HepG2 (cell line): ENCODE measurements at regions not wholly inside any gene's neighbourhood (a gene's known extent, or its start where the extent isn't known, plus 50 kb on each side); places are given as distances from the start of the nearest gene placed in this dataset.

Source experiments
- ATAC-seq: fragments of 200-7000 bp; cut with Tn5 transposase; 3 replicates; pipeline ENCODE4 v1.9.1; 2020; ENCODE audit warnings: mild to moderate bottlenecking, moderate library complexity
- BruUV-seq: library from RNA; stranded (reverse); fragments of 400-500 nt; replicated peaks from 2 replicates; lab custom pipeline; 2021; lab: Mats Ljungman, UMichigan
- CTCF ChIA-PET: fragments of 300-600 bp; formaldehyde crosslinking; extraction: SDS; loops from one replicate; lab custom pipeline; 2021; ENCODE audit warnings: low total read pairs, inconsistent platforms, low intra/inter-chr PET ratio; lab: Yijun Ruan, JAX
- POLR2A ChIA-PET: fragments of 350-600 bp; sonication (Branson Sonifier 250); formaldehyde crosslinking; loops from one replicate; lab custom pipeline; 2020; ENCODE audit warnings: antibody characterized with exemption, inconsistent platforms; lab: Yijun Ruan, JAX
- DNase-seq: peaks from one replicate; pipeline ENCODE4 v3.0.0-alpha.2; 2015; ENCODE audit warnings: low spot score
- FAIRE-seq: peaks from 3 replicates; lab custom pipeline; 2011; peaks lifted over from hg19 to GRCh38; lab: Jason Lieb, UNC
- H2AFZ ChIP-seq: one replicate; pipeline ENCODE4 v1.6.1; 2011; ENCODE audit warnings: low read length, inconsistent platforms
- H3K27ac ChIP-seq: fragments of 300-600 bp; 3 replicates; pipeline ENCODE4 v1.8.0; 2011; ENCODE audit warnings: mixed run types, mild to moderate bottlenecking, mixed read lengths, low read length, inconsistent platforms; ENCODE audit not compliant: insufficient read depth; ENCODE audit errors: extremely low read length
- H3K27me3 ChIP-seq, 2 experiments: fragments of 200-600 bp in 1 of 2; 2 replicates in 1 of 2; 3 replicates in 1 of 2; pipeline versions ENCODE4 v1.6.0 to v1.8.0; 2011; ENCODE audit warnings: low read length in 2 of 2, mild to moderate bottlenecking in 2 of 2, moderate library complexity in 2 of 2, inconsistent platforms in 1 of 2; ENCODE audit not compliant: insufficient read depth in 2 of 2, control insufficient read depth in 1 of 2
- H3K36me3 ChIP-seq, 2 experiments: fragments of 200-600 bp in 1 of 2; replicated peaks in 1 of 2; 2 replicates in 1 of 2; 3 replicates in 1 of 2; pipeline versions ENCODE4 v1.5.1 to v1.8.0; 2011; ENCODE audit warnings: low read length in 2 of 2, inconsistent platforms in 1 of 2; ENCODE audit not compliant: insufficient read depth in 2 of 2, control insufficient read depth in 1 of 2
- H3K4me1 ChIP-seq: 2 replicates; pipeline ENCODE4 v1.5.1; 2012; ENCODE audit warnings: low read length, inconsistent platforms; ENCODE audit not compliant: insufficient read depth
- H3K4me2 ChIP-seq: 2 replicates; pipeline ENCODE4 v1.6.0; 2011; ENCODE audit warnings: low read depth, low read length, inconsistent platforms
- H3K4me3 ChIP-seq, 3 experiments: fragments of 200-600 bp in 1 of 3; sonication (generic), shearing (Covaris generic) in 1 of 3; replicated peaks in 1 of 3; 2 replicates each; pipeline ENCODE4 v1.5.1; 2011 to 2016; ENCODE audit warnings: low read length in 3 of 3, inconsistent platforms in 2 of 3, low read depth in 2 of 3, mild to moderate bottlenecking in 2 of 3, control low read depth in 1 of 3, mixed read lengths in 1 of 3; ENCODE audit not compliant: insufficient read depth in 1 of 3
- H3K79me2 ChIP-seq: one replicate; pipeline ENCODE4 v1.6.1; 2011; ENCODE audit warnings: low read length, inconsistent platforms; ENCODE audit not compliant: insufficient read depth
- H3K9ac ChIP-seq: 2 replicates; pipeline ENCODE4 v1.6.0; 2011; ENCODE audit warnings: mild to moderate bottlenecking, low read depth, low read length, inconsistent platforms; ENCODE audit not compliant: insufficient read depth
- H3K9me3 ChIP-seq: 2 replicates; pipeline ENCODE4 v1.5.1; 2012; ENCODE audit warnings: mild to moderate bottlenecking, low read length
- H4K20me1 ChIP-seq: 2 replicates; pipeline ENCODE4 v1.6.0; 2011; ENCODE audit warnings: inconsistent platforms, mild to moderate bottlenecking, low read length, moderate library complexity; ENCODE audit not compliant: insufficient read depth
- BHLHE40 ChIP-seq: IDR thresholded peaks from 2 replicates; pipeline ENCODE4 v1.6.1; 2011; ENCODE audit warnings: low read length, improper control_type of control experiment
- MBD4 ChIP-seq: IDR thresholded peaks from 2 replicates; pipeline ENCODE4 v1.6.1; 2012; ENCODE audit warnings: low read length, inconsistent platforms, borderline replicate concordance
- NFE2 ChIP-seq: sonication (generic); formaldehyde crosslinking; IDR thresholded peaks from 2 replicates; pipeline ENCODE4 v1.4.0; 2020; ENCODE audit warnings: missing genetic modification reagents
- RXRA ChIP-seq: sonication (generic); formaldehyde crosslinking; IDR thresholded peaks from 2 replicates; pipeline ENCODE4 v1.5.1; 2020; ENCODE audit warnings: missing genetic modification reagents
- SMARCE1 ChIP-seq: fragments of 450-650 bp; IDR thresholded peaks from 2 replicates; pipeline ENCODE4 v1.6.1; 2017; ENCODE audit warnings: borderline replicate concordance
- TARDBP ChIP-seq: sonication (generic); formaldehyde crosslinking; IDR thresholded peaks from 2 replicates; pipeline ENCODE4 v1.8.0; 2022; ENCODE audit warnings: mild to moderate bottlenecking, missing genetic modification reagents
- ZBTB38 ChIP-seq: sonication (generic); formaldehyde crosslinking; IDR thresholded peaks from 2 replicates; pipeline ENCODE4 v1.5.1; 2020; ENCODE audit warnings: mild to moderate bottlenecking, missing genetic modification reagents
- ZNF10 ChIP-seq: sonication (generic); formaldehyde crosslinking; IDR thresholded peaks from 2 replicates; pipeline ENCODE4 v1.4.0; 2020; ENCODE audit warnings: mild to moderate bottlenecking, low read depth, missing genetic modification reagents, borderline replicate concordance
- ZNF20 ChIP-seq: sonication (generic); formaldehyde crosslinking; IDR thresholded peaks from 2 replicates; pipeline ENCODE4 v1.4.0; 2020; ENCODE audit warnings: mild to moderate bottlenecking, moderate library complexity, missing genetic modification reagents
- ZNF317 ChIP-seq: sonication (generic); formaldehyde crosslinking; IDR thresholded peaks from 2 replicates; pipeline ENCODE4 v1.5.0; 2020; ENCODE audit warnings: mild to moderate bottlenecking, missing genetic modification reagents
- ZNF33B ChIP-seq: sonication (generic); formaldehyde crosslinking; IDR thresholded peaks from 2 replicates; pipeline ENCODE4 v1.5.1; 2020; ENCODE audit warnings: mild to moderate bottlenecking, missing genetic modification reagents
- ZNF704 ChIP-seq: sonication (generic); formaldehyde crosslinking; IDR thresholded peaks from 2 replicates; pipeline ENCODE4 v1.8.1; 2023; ENCODE audit warnings: mild to moderate bottlenecking, inconsistent platforms, moderate library complexity, missing genetic modification reagents, borderline replicate concordance
- ZNF780A ChIP-seq: sonication (generic); formaldehyde crosslinking; IDR thresholded peaks from 2 replicates; pipeline ENCODE4 v1.8.0; 2022; ENCODE audit warnings: mild to moderate bottlenecking, missing genetic modification reagents, moderate library complexity
- ZNF788 ChIP-seq: sonication (generic); formaldehyde crosslinking; IDR thresholded peaks from 2 replicates; pipeline ENCODE4 v1.5.0; 2020; ENCODE audit warnings: mild to moderate bottlenecking, missing genetic modification reagents, borderline replicate concordance
- ZSCAN20 ChIP-seq: sonication (generic); formaldehyde crosslinking; IDR thresholded peaks from 2 replicates; pipeline ENCODE4 v1.4.0; 2020; ENCODE audit warnings: missing genetic modification reagents, mild to moderate bottlenecking, borderline replicate concordance
- ZSCAN29 ChIP-seq: sonication (generic); formaldehyde crosslinking; conservative IDR thresholded peaks from 2 replicates; pipeline ENCODE4 v1.4.0; 2020; ENCODE audit warnings: mild to moderate bottlenecking, missing genetic modification reagents
- WGBS: methylation state at CpG from one replicate; pipeline ENCODE4 v1.1.6; 2017; ENCODE audit warnings: low lambda C conversion rate; 5-methylcytosine and 5-hydroxymethylcytosine counted together
- in situ Hi-C: cut with HindIII; loops from 2 replicates; pipeline ENCODE4 v1.10.0; 2017; ENCODE audit warnings: low pct_unique_long_range_greater_than_20kb; ENCODE audit not compliant: extremely low pct_ligation_motif_present
- intact Hi-C: fragments of 100-400 bp; cut with micrococcal nuclease; formaldehyde crosslinking; loops from one replicate; pipeline ENCODE4 v1.10.0; 2022; ENCODE audit not compliant: unreplicated experiment
- TF ChIP-seq, protein P1 (sequence below): sonication (generic); formaldehyde crosslinking; IDR thresholded peaks from 2 replicates; pipeline ENCODE4 v1.5.1; 2020; ENCODE audit warnings: missing genetic modification reagents, mild to moderate bottlenecking, borderline replicate concordance

DNA sequence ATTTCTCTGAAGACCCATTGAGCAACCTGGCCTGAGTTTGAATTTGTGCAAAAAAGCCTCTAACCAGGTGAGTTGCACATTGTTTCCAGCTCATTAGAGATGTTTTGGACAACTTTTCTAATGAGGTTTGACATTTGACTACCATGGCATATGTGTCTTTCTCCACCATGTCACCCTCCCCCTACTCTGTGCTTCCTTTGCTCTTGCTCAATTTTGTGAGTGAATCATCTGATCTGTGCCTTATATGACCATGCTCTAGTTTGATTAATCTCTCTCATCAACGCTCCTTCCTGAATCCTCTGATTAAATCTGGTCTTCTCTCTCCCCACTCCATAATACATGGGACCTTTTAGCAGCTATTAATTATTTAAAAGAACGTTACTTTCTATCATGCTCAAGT lies 144.8 kb upstream of the SAMSN1 start:
- H2AFZ ChIP-seq, result no peak overlapping the region
- H3K79me2 ChIP-seq, result no peaks in the 10 kb centered on the region

More for the DNA sequence above, 144.8 kb upstream of the SAMSN1 start:
- CTCF ChIA-PET, result no interaction called here
- POLR2A ChIA-PET, result no interaction called here
- Histone ChIP-seq H3K27me3 (no peaks in the 10 kb centered on the region; a peak in 1 of 5 replicates), H3K4me3 (no peak overlapping the region), H4K20me1 (no peaks in the 10 kb centered on the region), H3K4me2 (no peak overlapping the region), H3K9ac (no peak overlapping the region), H3K9me3 (no peaks in the 10 kb centered on the region), H3K27ac (no peak overlapping the region), H3K36me3 (no peaks in the 10 kb centered on the region), H3K4me1 (no peaks in the 10 kb centered on the region)
- ATAC-seq (no peak), DNase-seq (no peak), FAIRE-seq (no peak)
- 2% methylated on average over 2 of the region's 2 CpGs for WGBS
- in situ Hi-C loops (no loop called here), intact Hi-C loops (no loop called here)
- TF ChIP-seq ZNF20 (CRISPR knock-in tag) (no peak), ZNF10 (CRISPR knock-in tag) (no peak), ZNF704 (no peak), ZBTB38 (CRISPR knock-in tag) (no peak), TARDBP (CRISPR knock-in tag) (no peak), BHLHE40 (no peak), ZSCAN20 (CRISPR knock-in tag) (no peak), MBD4 (no peak), NFE2 (CRISPR knock-in tag) (no peak), SMARCE1 (no peak), ZSCAN29 (CRISPR knock-in tag) (no peak), ZNF317 (no peak), ZNF780A (CRISPR knock-in tag) (no peak), RXRA (no peak), ZNF33B (CRISPR knock-in tag) (no peak), ZNF788 (CRISPR knock-in tag) (no peak)
- TF ChIP-seq, protein P1, sequence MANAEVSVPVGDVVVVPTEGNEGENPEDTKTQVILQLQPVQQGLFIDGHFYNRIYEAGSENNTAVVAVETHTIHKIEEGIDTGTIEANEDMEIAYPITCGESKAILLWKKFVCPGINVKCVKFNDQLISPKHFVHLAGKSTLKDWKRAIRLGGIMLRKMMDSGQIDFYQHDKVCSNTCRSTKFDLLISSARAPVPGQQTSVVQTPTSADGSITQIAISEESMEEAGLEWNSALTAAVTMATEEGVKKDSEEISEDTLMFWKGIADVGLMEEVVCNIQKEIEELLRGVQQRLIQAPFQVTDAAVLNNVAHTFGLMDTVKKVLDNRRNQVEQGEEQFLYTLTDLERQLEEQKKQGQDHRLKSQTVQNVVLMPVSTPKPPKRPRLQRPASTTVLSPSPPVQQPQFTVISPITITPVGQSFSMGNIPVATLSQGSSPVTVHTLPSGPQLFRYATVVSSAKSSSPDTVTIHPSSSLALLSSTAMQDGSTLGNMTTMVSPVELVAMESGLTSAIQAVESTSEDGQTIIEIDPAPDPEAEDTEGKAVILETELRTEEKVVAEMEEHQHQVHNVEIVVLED (CRISPR knock-in tag), result no peak
- BruUV-seq, result no TSS peak
